AG09319 (cell line): ENCODE measurements at regions not wholly inside any gene's neighbourhood (a gene's known extent, or its start where the extent isn't known, plus 50 kb on each side); places are given as distances from the start of the nearest gene placed in this dataset.

Experiments
- DNase-seq: peaks from one replicate; pipeline ENCODE4 v3.0.0-alpha.2; 2010; ENCODE audit warnings: low read depth; ENCODE audit errors: extremely low read depth
- CTCF ChIP-seq: IDR thresholded peaks from 2 replicates; pipeline ENCODE4 v1.5.1; 2011; ENCODE audit warnings: low read depth, mild to moderate bottlenecking, inconsistent platforms, low read length, moderate library complexity

GRCh38 chr5:106963630-106964029 lies 707.1 kb downstream of the EFNA5 start:
- no peak for DNase-seq
- TF ChIP-seq CTCF: no peak

GRCh38 chr5:106962464-106963230 lies 708.1 kb downstream of the EFNA5 start:
- TF ChIP-seq CTCF: no peak
- DNase-seq: no peak

GRCh38 chr5:106959387-106959786 lies 711.4 kb downstream of the EFNA5 start:
- DNase-seq: no peak
- TF ChIP-seq CTCF: no peak

GRCh38 chr5:106957336-106957735 lies 713.4 kb downstream of the EFNA5 start:
- TF ChIP-seq CTCF: no peak
- DNase-seq: no peak

- DNase-seq: no peak
- no peak for TF ChIP-seq CTCF
Observed at GRCh38 chr5:106956886-106957285, 713.9 kb downstream of the EFNA5 start.

- TF ChIP-seq CTCF: no peak
- no peak for DNase-seq
Observed at GRCh38 chr5:106956187-106956586, 714.5 kb downstream of the EFNA5 start.

GRCh38 chr5:106940986-106941385 lies 729.8 kb downstream of the EFNA5 start:
- DNase-seq: no peak
- no peak for TF ChIP-seq CTCF
